ENCODE measurements at regions not wholly inside any gene's neighbourhood (a gene's known extent, or its start where the extent isn't known, plus 50 kb on each side); places are given as distances from the start of the nearest gene placed in this dataset.

DNA sequence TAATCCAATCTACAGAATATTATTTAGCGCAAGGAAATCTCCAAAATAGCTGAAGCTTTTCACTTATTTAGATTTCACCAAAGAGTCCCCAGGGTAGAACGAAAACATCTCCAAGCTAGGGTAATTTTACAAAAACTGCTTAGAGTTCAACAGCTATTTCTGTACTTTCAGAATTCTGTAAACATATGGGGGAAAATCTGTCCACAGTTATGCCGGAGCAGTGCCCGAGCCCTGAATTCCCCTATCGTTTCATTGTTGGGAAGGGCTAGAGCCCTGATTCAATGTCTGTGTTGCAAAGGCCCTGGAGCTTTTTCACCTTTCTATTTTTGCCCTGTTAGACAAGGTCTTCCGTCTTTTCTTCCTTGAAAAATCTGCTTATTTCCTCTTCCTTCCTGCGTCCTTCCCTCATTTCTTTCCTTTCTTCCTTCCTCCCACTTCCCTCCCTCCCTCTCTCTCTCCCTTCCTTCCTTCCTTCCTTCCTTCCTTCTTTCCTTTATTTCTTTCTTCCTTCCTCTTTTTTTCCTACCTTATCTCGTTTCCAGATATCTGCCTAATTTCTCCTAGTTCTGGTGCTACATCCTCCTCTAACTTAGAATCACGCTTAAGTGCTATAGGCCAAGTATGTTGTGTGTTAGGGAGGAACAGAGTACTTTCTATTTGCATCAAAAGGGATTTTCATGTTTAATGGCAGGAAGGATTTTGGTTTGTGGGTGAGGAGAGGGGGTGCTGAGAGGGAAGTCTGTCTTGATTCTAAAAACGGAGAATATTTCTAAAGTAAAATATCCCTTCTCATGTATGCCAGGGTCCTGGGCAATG, 122.5 kb upstream of the BMP2 start:
- FAIRE-seq = no peak
- peaks cover 5% of the 10 kb centered on the region for H3K4me1 Mint-ChIP-seq (ENCODE audit: low read depth, unreplicated experiment)

DNA sequence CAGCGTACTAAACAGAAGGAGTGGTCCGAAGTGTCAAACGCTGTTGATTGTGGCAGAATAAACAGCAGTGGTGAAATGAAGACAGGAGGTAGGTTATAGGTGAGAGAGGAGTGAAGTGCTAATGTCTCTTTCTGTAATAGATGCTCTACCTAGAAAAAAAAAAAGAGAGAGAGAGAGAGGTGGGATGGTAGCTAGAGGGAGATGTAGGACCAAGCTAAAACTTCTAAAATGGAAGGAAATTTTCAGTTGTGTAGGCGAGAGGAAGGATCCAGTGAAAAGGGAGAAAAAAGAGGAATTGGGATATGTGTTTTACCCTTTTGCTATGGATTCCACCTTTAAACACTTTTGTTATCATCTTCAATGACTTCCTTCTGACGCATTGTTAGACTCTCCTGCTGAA, 126.5 kb upstream of the BMP2 start:
- H3K4me1 Mint-ChIP-seq (ENCODE audit: low read depth, unreplicated experiment) = peaks cover 7% of the 10 kb centered on the region
- Histone ChIP-seq H3K4me1 (ENCODE audit: insufficient read depth, low read length) (no peaks in the 10 kb centered on the region), H4K20me1 (ENCODE audit: insufficient read depth, low read length) (no peaks in the 10 kb centered on the region), H3K27me3 (ENCODE audit: insufficient read depth, low read length) (no peaks in the 10 kb centered on the region), H3K4me2 (ENCODE audit: low read length) (no peak overlapping the region), H3K79me2 (ENCODE audit: insufficient read depth, low read length) (no peaks in the 10 kb centered on the region), H2AFZ (ENCODE audit: low read depth, low read length) (no peak overlapping the region), H3K27ac (ENCODE audit: low read depth, low read length) (no peak overlapping the region), H3K4me3 (ENCODE audit: insufficient read depth, low read depth, low read length) (no peak overlapping the region), H3K9ac (ENCODE audit: low read length) (no peak overlapping the region), H3K9me3 (ENCODE audit: insufficient read depth, low read depth, low read length) (no peaks in the 10 kb centered on the region), H3K36me3 (ENCODE audit: insufficient read depth, low read length) (no peaks in the 10 kb centered on the region)
- no peak for FAIRE-seq
- no peak overlapping the region for H3K27ac Mint-ChIP-seq (ENCODE audit: unreplicated experiment)
- no peak for DNase-seq (ENCODE audit: low read depth)
- no peaks in the 10 kb centered on the region for H3K9me3 Mint-ChIP-seq (ENCODE audit: unreplicated experiment)
- no peak overlapping the region for H3K4me3 Mint-ChIP-seq (ENCODE audit: unreplicated experiment)
- TF ChIP-seq, protein P1, sequence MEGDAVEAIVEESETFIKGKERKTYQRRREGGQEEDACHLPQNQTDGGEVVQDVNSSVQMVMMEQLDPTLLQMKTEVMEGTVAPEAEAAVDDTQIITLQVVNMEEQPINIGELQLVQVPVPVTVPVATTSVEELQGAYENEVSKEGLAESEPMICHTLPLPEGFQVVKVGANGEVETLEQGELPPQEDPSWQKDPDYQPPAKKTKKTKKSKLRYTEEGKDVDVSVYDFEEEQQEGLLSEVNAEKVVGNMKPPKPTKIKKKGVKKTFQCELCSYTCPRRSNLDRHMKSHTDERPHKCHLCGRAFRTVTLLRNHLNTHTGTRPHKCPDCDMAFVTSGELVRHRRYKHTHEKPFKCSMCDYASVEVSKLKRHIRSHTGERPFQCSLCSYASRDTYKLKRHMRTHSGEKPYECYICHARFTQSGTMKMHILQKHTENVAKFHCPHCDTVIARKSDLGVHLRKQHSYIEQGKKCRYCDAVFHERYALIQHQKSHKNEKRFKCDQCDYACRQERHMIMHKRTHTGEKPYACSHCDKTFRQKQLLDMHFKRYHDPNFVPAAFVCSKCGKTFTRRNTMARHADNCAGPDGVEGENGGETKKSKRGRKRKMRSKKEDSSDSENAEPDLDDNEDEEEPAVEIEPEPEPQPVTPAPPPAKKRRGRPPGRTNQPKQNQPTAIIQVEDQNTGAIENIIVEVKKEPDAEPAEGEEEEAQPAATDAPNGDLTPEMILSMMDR (IDR thresholded peaks at IDR 0.05; ENCODE audit: insufficient read depth, low read depth, low read length) = no peak
- no peak for TF ChIP-seq EZH2 (IDR thresholded peaks at IDR 0.05; ENCODE audit: insufficient read depth, low read length)
- H3K27me3 Mint-ChIP-seq (ENCODE audit: low read depth, unreplicated experiment) = no peaks in the 10 kb centered on the region
- no peaks in the 10 kb centered on the region for H3K36me3 Mint-ChIP-seq (ENCODE audit: low read depth, unreplicated experiment)

More for the DNA sequence above, 122.5 kb upstream of the BMP2 start:
- Mint-ChIP-seq H3K36me3 (ENCODE audit: low read depth, unreplicated experiment) (no peaks in the 10 kb centered on the region), H3K27me3 (ENCODE audit: low read depth, unreplicated experiment) (no peaks in the 10 kb centered on the region), H3K27ac (ENCODE audit: unreplicated experiment) (no peak overlapping the region), H3K9me3 (ENCODE audit: unreplicated experiment) (no peaks in the 10 kb centered on the region), H3K4me3 (ENCODE audit: unreplicated experiment) (no peak overlapping the region)
- no peak overlapping the region for H3K4me2 ChIP-seq (ENCODE audit: low read length)
- TF ChIP-seq, protein P1 (IDR thresholded peaks at IDR 0.05; ENCODE audit: insufficient read depth, low read depth, low read length) = no peak
- no peak for TF ChIP-seq EZH2 (IDR thresholded peaks at IDR 0.05; ENCODE audit: insufficient read depth, low read length)
- no peak overlapping the region for H3K4me3 ChIP-seq (ENCODE audit: insufficient read depth, low read depth, low read length)
- H3K4me1 ChIP-seq (ENCODE audit: insufficient read depth, low read length) = no peaks in the 10 kb centered on the region
- no peaks in the 10 kb centered on the region for H3K36me3 ChIP-seq (ENCODE audit: insufficient read depth, low read length)
- no peaks in the 10 kb centered on the region for H3K79me2 ChIP-seq (ENCODE audit: insufficient read depth, low read length)
- H3K9ac ChIP-seq (ENCODE audit: low read length) = no peak overlapping the region
- no peaks in the 10 kb centered on the region for H3K9me3 ChIP-seq (ENCODE audit: insufficient read depth, low read depth, low read length)
- no peaks in the 10 kb centered on the region for H4K20me1 ChIP-seq (ENCODE audit: insufficient read depth, low read length)
- no peaks in the 10 kb centered on the region for H3K27me3 ChIP-seq (ENCODE audit: insufficient read depth, low read length)
- H3K27ac ChIP-seq (ENCODE audit: low read depth, low read length) = no peak overlapping the region
- DNase-seq (ENCODE audit: low read depth) = no peak
- no peak overlapping the region for H2AFZ ChIP-seq (ENCODE audit: low read depth, low read length)

DNA sequence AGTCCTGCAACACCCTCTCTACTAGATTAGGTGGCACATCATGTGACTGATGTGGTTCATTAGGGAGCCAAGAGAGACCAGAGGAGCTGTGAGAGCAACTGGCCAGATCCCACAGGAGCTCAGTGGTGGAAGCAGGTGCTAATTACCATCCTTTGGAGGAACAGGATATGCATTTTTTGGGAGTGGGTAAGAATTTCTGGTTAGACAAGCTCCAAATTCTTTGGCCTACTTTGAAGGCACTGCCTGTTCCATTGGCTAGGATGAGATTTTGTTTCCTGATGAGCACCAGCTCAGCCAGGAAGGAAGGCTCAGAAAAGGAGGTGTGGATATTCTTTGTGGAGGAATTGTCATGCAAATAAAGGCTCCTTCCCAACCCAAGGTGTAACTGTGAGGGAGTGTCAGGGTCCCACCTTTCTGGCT, 130.3 kb upstream of the BMP2 start:
- no peaks in the 10 kb centered on the region for H3K36me3 Mint-ChIP-seq (ENCODE audit: low read depth, unreplicated experiment)
- Histone ChIP-seq H3K27me3 (ENCODE audit: insufficient read depth, low read length) (no peaks in the 10 kb centered on the region), H3K9me3 (ENCODE audit: insufficient read depth, low read depth, low read length) (no peaks in the 10 kb centered on the region), H3K4me3 (ENCODE audit: insufficient read depth, low read depth, low read length) (no peak overlapping the region), H3K4me2 (ENCODE audit: low read length) (no peak overlapping the region), H3K79me2 (ENCODE audit: insufficient read depth, low read length) (no peaks in the 10 kb centered on the region), H3K4me1 (ENCODE audit: insufficient read depth, low read length) (no peaks in the 10 kb centered on the region), H3K36me3 (ENCODE audit: insufficient read depth, low read length) (no peaks in the 10 kb centered on the region), H3K27ac (ENCODE audit: low read depth, low read length) (no peak overlapping the region), H3K9ac (ENCODE audit: low read length) (no peak overlapping the region), H4K20me1 (ENCODE audit: insufficient read depth, low read length) (no peaks in the 10 kb centered on the region), H2AFZ (ENCODE audit: low read depth, low read length) (no peak overlapping the region)
- FAIRE-seq = no peak
- H3K4me1 Mint-ChIP-seq (ENCODE audit: low read depth, unreplicated experiment) = peaks cover 15% of the 10 kb centered on the region
- H3K4me3 Mint-ChIP-seq (ENCODE audit: unreplicated experiment) = no peak overlapping the region
- DNase-seq (ENCODE audit: low read depth) = no peak
- H3K9me3 Mint-ChIP-seq (ENCODE audit: unreplicated experiment) = no peaks in the 10 kb centered on the region
- H3K27me3 Mint-ChIP-seq (ENCODE audit: low read depth, unreplicated experiment) = no peaks in the 10 kb centered on the region
- no peak overlapping the region for H3K27ac Mint-ChIP-seq (ENCODE audit: unreplicated experiment)
- TF ChIP-seq, protein P1 (IDR thresholded peaks at IDR 0.05; ENCODE audit: insufficient read depth, low read depth, low read length) = no peak
- TF ChIP-seq EZH2 (IDR thresholded peaks at IDR 0.05; ENCODE audit: insufficient read depth, low read length) = no peak

Measured in astrocyte (in vitro differentiated cells and primary cell).